ENCODE measurements at regions not wholly inside any gene's neighbourhood (a gene's known extent, or its start where the extent isn't known, plus 50 kb on each side); places are given as distances from the start of the nearest gene placed in this dataset.

DNA sequence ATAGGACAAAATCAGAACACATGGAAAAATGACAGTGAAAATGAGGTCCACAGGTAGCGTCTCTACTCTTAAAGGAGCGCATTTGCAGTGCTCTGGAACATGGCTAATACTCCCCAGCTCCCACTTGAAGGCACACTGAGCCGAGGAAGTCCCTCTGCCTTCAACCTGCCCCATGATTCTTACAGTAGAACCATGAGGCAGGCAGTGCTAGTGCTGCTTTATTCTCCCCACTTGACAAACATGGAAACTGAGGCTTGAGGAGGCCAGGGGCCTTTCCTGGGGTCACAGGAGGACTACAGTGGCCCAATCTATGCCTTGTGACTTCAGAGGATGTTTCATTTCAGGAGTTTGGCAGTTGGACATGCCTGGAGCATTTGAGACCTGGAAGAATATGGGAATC lies 244.1 kb upstream of the MAF start:
- Histone ChIP-seq H4K5ac (ENCODE audit: insufficient read length, low read depth, low read length) (no peak overlapping the region), H3K9ac (ENCODE audit: extremely low read depth, insufficient read length, low read length) (no peak overlapping the region), H3K4me1 (ENCODE audit: insufficient read depth, low read length) (no peaks in the 10 kb centered on the region), H4K8ac (replicated peaks; ENCODE audit: insufficient read length, low read depth, low read length) (no peak overlapping the region), H2BK15ac (ENCODE audit: low read depth, low read length) (no peak overlapping the region), H4K91ac (ENCODE audit: insufficient read length, low read depth, low read length) (no peak overlapping the region), H3K27me3 (ENCODE audit: insufficient read depth, low read length) (no peaks in the 10 kb centered on the region), H4K20me1 (ENCODE audit: control insufficient read depth, insufficient read depth, insufficient read length) (no peaks in the 10 kb centered on the region), H3K79me1 (ENCODE audit: insufficient read depth, low read depth, low read length, poor library complexity, severe bottlenecking) (no peaks in the 10 kb centered on the region), H3K56ac (ENCODE audit: insufficient read length, low read depth, low read length) (no peak overlapping the region), H3K23me2 (ENCODE audit: insufficient read length, low read depth, low read length, poor library complexity, severe bottlenecking) (no peaks in the 10 kb centered on the region), H3K79me2 (ENCODE audit: insufficient read depth, low read length) (no peaks in the 10 kb centered on the region), H2BK20ac (ENCODE audit: low read depth, low read length, poor library complexity, severe bottlenecking) (no peak overlapping the region), H2AFZ (ENCODE audit: low read length) (no peak overlapping the region), H2BK120ac (ENCODE audit: low read depth, low read length, poor library complexity, severe bottlenecking) (no peak overlapping the region), H3K4me2 (ENCODE audit: insufficient read depth, insufficient read length, low read length) (no peak overlapping the region), H2BK5ac (ENCODE audit: insufficient read length, low read length) (no peak overlapping the region), H3K4ac (ENCODE audit: low read depth, low read length) (no peak overlapping the region), H3K23ac (ENCODE audit: insufficient read length, low read depth, low read length) (no peak overlapping the region), H2BK12ac (ENCODE audit: insufficient read length, low read depth, low read length) (no peak overlapping the region), H3K27ac (ENCODE audit: insufficient read length, low read depth, low read length) (no peak overlapping the region), H3K9me3 (ENCODE audit: control insufficient read depth, low read depth, low read length) (no peaks in the 10 kb centered on the region), H2AK5ac (ENCODE audit: insufficient read length, low read length) (no peak overlapping the region), H3T11ph (ENCODE audit: low read length) (no peak overlapping the region), H3K18ac (ENCODE audit: insufficient read length, low read depth, low read length) (no peak overlapping the region), H3K14ac (ENCODE audit: insufficient read depth, low read length) (no peak overlapping the region)
- WGBS (ENCODE audit: extremely low coverage, insufficient read length, low lambda C conversion rate), result no CpG with 5 or more reads among the region's 3 CpGs
- Mint-ChIP-seq H3K4me3 (no peak overlapping the region), H3K4me1 (peaks cover 0 to 6% of the 10 kb centered on the region in 2 experiments; a peak in 2 of 4 replicates), H3K36me3 (ENCODE audit: insufficient read depth in 1 of 3, low read depth in 3 of 3) (no peaks in the 10 kb centered on the region), H3K9me3 (no peaks in the 10 kb centered on the region), H3K27ac (no peak overlapping the region), H3K27me3 (ENCODE audit: low read depth) (peaks cover 2% of the 10 kb centered on the region; the same call in 1 of the 2 replicates)
- TF ChIP-seq, protein P1, sequence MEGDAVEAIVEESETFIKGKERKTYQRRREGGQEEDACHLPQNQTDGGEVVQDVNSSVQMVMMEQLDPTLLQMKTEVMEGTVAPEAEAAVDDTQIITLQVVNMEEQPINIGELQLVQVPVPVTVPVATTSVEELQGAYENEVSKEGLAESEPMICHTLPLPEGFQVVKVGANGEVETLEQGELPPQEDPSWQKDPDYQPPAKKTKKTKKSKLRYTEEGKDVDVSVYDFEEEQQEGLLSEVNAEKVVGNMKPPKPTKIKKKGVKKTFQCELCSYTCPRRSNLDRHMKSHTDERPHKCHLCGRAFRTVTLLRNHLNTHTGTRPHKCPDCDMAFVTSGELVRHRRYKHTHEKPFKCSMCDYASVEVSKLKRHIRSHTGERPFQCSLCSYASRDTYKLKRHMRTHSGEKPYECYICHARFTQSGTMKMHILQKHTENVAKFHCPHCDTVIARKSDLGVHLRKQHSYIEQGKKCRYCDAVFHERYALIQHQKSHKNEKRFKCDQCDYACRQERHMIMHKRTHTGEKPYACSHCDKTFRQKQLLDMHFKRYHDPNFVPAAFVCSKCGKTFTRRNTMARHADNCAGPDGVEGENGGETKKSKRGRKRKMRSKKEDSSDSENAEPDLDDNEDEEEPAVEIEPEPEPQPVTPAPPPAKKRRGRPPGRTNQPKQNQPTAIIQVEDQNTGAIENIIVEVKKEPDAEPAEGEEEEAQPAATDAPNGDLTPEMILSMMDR (conservative IDR thresholded peaks at IDR 0.05), result no peak
- no peak for DNase-seq

Data from H9 (cell line).